Upper lobe of left lung (tissue), 4 donors: ENCODE measurements at regions not wholly inside any gene's neighbourhood (a gene's known extent, or its start where the extent isn't known, plus 50 kb on each side); places are given as distances from the start of the nearest gene placed in this dataset.

Experiments
- CTCF ChIP-seq, 6 experiments: fragments of 450-650 bp in 4 of 6; fragments of 200-600 bp in 2 of 6; sonication (generic) in 2 of 6; IDR thresholded peaks; one replicate each; pipeline ENCODE4 v1.5.1; 2016 to 2019; ENCODE audit warnings: antibody characterized with exemption in 6 of 6
- EP300 ChIP-seq, 4 donors: sonication (generic); formaldehyde crosslinking; IDR thresholded peaks; one replicate each; pipeline ENCODE4 v1.5.1; 2017; ENCODE audit warnings: antibody characterized with exemption in 4 of 4, control low read depth in 2 of 4
- POLR2A ChIP-seq, 4 donors: fragments of 450-650 bp; IDR thresholded peaks; one replicate each; pipeline ENCODE4 v1.5.1; 2016 to 2017; ENCODE audit warnings: antibody characterized with exemption in 4 of 4, mild to moderate bottlenecking in 2 of 4
- POLR2AphosphoS5 ChIP-seq, 2 donors: sonication (generic); formaldehyde crosslinking; IDR thresholded peaks; one replicate each; pipeline ENCODE4 v1.5.1; 2017; ENCODE audit warnings: antibody characterized with exemption in 2 of 2

GRCh38 chr10:128471151-128471550, 344.9 kb upstream of the MKI67 start:
- TF ChIP-seq CTCF (IDR thresholded peaks at IDR 0.05), result no peak
- TF ChIP-seq POLR2A (IDR thresholded peaks at IDR 0.05), result no peak
- TF ChIP-seq POLR2AphosphoS5 (IDR thresholded peaks at IDR 0.05), result no peak
- no peak for TF ChIP-seq EP300 (IDR thresholded peaks at IDR 0.05)
